ENCODE measurements at regions not wholly inside any gene's neighbourhood (a gene's known extent, or its start where the extent isn't known, plus 50 kb on each side); places are given as distances from the start of the nearest gene placed in this dataset.

DNA sequence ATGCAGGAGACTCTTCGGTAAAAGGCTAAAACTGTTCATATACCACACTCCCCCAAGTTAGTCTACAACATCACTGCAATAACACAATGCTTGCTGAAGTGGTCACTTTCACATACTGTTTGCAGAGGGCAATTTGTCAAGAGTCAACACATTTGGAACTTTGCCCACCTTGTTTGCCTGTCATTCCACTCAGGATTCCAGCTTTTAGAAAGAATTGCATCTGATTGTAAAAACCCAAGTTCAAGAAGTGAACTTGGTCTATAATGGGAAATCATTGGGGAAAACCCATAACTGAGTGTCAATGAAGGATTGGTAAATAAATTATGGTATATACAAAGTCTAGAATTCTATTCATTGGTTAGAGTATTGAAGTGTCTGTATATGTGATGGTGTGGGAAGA, 120.5 kb downstream of the GADD45G start:
- no peak for DNase-seq

DNA sequence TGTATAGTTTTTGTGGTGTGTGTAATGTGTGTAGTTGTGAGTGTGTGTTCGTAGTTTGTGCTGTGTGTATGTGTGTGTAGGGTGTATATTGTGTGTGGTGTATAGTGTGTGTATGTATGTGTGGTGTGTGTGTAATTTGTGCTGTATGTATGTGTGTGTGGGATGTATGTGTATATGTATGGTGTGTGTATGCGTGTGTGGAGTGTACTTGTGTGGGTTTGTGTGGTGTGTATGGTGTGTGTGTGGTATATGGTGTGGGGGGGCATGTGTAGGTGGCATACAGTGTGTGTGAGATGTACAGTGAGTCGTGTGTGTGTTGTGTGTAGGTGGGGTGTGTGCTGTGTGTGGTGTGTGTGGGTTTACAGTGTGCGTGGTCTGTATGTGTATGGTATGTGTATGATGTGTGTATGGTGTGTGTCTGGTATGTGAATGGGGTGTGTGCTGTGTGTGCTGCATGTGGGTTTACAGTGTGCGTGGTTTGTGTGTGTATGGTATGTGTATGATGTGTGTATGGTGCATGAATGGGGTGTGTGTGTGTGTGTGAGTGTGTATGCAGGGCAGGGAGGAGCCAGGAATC, 125.2 kb downstream of the GADD45G start:
- no peak for DNase-seq

DNA sequence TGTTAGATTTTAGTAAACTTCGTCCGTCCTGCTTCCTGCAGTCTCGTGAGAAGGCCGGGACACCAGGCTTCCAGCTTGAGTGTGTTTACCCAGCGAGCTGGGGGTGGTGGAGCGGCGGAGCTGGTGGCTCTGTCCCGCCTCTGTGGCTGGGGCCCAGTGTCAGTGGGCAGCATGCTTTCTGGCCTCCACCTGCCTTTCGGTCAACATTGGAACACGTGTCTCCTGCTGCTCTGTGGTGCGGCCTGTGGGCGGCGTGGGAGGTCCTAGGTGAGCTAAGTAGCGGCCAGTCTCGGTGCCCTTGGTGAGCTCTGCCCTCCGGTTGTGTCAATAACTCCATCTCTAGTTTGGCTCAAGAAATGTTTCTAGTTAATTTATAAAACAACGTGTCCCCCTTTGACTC, 125.9 kb downstream of the GADD45G start:
- no peak for DNase-seq

DNA sequence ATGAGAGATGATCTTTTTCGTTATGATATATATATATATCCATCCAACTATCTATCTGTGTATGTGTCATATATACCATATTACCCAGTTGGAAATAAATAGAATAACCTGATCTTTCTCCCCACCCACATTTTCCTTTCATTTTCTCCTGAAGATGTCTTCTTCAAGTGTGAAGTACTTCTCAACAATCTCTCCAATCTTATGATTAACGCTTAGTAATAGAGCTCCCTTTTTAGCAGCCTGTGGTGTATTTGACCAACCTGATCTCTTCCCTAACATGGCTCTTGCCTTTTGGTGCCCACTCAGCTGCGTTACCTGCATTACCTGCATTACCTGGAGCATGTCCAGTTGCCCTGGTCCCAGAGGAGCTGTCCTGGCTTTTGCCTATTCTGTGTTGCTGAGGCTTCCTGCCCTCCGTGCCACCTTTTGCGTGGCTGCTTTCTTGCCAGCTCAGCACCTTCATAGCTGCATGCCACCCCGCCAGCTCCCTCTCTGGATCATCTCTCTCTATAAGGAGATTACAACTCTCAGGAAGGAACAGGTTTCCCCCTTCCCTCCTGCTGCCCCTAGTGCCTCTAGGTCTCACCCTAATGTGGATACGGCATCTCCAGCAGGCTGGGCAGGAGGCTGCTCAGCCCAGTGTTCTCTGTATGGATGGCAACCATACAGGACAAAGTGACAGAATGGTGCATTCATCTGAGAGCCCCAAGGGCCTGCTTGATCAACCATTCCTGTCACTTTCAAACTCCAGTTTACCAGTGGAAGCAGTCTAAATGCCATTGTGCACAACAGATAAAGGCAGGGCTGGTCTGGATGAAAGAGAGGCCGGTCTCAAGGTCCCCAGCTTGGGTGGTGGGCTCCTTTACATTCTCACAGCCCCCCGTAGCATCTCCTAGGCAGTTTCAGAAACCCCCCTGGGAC, 126.7 kb downstream of the GADD45G start:
- no peak for DNase-seq

DNA sequence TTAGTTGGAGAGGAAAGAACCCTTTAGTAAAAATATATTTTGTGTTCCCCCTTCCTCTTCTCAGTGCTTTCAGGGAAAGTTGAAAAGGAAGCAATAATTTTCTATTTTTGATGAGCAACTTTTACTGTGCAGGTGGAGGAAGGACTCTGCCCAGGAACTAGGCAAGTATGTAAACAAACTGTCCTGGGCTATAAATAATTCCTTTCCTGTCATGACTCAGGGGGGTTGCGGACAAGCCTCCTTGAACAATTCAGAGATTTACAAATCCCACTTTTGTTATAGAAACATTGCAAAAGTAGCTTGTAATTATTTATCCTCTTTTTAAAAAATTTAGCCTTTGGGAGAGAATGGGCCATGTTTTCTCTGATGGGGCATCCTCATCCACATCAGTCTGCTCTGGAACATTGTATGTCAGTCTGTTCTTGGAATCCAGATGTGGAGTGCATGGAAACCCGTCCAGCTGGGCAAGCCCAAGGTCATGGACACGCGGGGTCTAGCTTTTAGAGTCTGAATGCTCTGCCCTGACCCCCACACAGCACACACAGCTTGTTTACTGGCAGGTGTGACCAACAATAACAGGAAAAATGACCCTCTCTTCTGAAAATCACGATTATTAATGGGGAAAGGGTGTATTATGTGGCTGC, 127.6 kb downstream of the GADD45G start:
- DNase-seq, result no peak

DNA sequence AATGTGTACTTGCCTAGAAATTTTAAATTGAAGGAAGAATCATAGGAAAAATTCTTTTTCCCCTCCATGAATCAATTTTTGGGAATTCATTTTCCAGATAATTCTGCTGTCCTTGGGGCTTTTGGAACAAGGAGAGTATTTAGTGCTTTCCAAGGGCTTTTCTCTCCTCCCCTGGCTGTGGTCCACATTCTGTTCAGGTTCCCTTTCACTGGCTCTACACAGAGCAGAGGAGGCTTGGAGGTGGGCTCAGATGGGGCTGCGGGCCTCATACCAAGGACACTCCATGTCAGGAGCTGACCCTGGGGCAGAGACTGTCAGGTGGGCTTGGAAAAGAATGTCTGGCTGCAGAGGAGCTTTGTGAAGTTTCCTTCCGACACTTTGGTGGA, 128.1 kb downstream of the GADD45G start:
- DNase-seq, result no peak

DNA sequence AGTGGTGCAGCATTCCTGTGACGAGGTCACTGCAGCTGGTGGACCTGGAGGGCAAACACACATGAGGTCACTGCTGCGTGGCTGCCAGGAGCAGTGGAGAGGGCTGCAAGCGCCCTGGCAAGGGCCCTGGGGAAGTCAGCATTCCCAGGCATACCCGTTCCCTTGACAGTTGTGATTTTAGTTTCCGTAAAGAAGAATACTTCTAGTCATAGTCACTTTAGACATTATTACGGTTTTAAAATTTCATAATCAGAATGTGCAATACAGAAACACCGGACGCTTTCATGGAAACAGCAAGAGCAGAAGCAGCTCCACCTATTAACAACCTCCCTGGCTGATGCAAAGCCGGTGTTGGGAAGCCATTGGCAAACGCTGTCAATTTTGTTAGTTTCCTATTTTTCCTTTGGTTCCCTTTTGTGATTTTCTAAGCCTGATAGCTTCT, 129.8 kb downstream of the GADD45G start:
- DNase-seq, result no peak

DNA sequence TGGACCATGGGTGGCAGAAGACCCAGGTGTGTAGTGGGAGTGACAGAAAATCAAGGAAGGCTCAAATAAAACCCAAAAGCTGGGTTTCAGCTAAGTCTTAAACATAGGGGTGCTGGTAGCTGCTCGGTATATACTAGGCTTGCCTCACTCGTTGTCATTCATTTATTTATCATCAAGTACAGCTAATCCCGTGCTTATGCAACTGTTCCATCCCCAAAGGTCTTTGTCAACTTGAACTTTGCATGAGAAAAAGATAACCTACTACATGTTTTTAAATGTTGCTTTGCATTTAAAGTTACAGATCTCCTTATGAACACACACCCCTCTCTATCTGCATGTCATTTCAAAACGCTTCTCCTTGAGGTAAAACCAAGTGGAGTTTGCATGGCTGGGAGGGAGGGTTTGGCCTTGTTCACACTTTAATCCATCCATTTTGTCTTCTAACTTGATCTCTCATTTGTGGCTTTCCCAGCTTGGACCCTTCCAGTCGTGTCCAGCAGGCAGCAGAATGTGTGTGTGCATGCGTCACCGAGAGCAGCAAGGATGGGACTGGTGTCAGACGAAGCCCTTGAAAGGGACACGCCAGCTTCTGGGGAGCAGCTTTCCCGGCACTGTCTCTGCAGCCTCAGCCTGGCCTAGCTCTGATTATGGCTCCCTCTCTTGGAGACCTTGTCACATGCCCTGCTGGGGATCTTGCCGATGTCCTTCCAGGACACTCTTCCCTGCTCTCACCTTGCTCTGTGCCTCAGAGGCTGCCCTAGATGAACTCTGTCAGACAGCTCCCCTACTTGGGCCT, 133.5 kb downstream of the GADD45G start:
- no peak for DNase-seq

DNA sequence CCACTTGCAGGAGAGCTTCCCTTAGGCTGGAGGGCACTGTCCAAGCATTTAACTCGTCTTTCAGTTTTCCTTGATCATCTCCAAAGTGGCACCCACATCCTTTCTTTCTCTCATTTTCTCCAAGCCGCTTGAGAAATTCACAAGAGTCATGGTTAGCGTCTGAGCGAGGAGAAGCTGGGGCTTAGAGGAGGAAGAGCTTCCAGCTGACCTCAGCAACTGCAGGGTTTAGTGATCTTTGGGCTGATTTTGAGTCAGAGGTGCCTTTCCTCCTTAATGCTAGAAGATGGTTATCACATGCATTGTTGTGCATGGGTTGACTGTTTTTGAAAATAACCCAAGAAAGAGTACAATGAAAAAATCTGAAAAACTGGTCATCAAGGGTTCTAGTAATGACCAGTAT, 134.7 kb downstream of the GADD45G start:
- DNase-seq, result peak in 1 of 2 experiments; percentile 49

DNA sequence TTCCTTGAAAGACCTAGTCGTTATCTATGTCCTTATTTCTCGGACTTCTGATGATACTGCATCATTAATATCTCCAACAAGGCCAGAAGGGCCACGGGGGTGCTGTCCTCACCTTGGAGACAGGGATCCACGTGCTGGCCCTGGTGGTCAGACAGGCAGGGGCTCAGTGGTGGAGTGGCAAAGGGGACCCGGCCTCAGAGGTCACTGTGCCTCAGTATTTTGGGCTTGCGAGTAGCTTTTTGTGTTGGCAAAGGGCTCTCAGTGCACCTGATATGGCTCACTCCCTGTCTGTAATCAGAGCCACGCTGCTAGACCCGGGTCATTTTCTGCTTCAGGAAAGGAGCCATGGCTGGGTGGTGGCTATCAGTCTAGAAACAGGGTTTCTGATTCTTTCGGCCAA, 135.1 kb downstream of the GADD45G start:
- DNase-seq, result no peak

DNA sequence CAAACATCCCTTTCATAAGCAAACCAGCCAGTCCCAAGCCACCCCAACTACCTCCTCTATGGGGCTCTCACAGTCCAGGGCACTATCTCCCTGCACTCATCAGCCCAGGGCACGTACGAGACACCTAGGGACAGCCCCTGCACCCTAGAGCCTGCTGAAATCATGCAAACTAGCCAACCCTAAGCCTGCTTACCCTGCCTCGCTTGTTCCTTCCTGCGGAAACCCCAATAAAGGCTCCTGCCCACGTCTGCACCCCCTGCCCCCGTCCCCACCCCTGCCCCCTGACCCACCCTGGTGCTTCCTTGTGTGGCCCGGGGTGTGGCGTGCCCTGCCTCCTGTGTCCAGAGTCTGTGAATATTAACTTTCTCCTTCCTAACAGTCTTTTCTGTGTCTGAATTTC, 135.9 kb downstream of the GADD45G start:
- DNase-seq, result peak; percentile 55 to 67

DNA sequence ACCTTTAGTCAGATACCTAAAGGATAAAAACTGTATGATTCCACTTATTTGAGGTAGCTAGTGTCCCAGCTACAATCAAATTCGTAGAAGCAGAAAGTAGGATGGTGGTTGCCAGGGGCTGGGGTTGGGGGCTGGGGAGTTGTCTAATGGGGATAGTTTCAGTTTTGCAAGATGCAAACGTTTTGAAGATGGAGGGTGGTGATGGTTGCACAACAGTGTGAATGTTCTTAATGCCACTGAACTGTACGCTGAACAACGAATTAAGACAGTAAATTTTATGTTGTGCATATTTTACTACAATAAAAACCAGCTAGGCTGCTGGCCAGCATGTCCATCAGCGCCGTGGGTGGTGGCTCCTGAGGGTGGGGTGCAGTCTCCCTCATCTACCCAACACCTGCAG, 137.8 kb downstream of the GADD45G start:
- DNase-seq, result no peak

DNA sequence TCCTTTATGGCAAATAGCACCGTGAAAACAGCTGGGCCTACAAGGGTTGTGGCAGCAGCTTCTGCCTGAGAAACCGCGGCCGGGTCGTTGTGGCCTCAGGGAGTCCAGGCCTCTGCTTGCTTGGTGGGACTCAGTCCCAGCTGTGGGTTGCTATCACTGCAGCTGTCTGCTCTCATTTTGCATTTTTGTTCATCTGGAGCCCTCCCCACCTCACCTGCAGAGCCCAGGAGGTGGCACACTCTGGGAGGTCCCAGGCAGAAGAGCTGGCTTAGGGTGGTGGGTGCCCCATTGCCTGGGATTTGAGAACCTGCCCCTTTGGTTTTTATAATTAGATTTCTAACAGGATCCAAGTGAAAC, 138.4 kb downstream of the GADD45G start:
- DNase-seq, result peak; percentile 29 to 31

DNA sequence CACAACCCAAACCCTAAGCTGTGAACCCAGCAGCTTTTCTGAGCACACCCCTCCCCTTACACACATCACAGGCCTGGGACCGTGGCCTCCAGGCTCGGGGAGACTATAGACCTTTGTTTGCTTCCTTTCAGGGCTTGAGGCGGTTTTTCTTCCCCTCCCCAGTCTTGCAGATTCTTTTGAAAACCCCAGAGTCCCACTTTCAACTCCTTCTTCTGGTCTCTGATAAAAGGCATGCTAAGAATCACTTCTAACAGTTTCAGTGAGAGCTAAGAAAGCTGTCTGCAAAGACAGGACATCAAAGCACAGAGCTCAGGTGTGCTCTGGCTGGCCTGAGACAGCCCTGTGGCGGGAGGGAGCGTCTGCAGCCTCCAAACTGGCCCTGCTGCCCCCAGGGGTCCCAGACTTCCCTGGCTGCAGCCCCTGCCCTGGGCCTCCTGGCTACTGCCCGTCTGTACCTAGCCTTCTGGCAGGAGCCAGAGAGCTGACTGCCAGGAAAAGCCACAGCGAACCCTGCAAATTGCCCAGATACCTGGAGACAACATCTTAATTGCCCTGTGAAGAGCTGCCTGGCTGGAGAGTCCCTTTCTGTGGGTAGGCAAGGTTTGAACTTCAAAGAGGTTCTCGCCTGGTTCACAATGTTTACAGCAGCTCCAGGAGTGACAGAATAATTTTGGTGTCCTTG, 138.9 kb downstream of the GADD45G start:
- peak; percentile 40 to 46 for DNase-seq

DNA sequence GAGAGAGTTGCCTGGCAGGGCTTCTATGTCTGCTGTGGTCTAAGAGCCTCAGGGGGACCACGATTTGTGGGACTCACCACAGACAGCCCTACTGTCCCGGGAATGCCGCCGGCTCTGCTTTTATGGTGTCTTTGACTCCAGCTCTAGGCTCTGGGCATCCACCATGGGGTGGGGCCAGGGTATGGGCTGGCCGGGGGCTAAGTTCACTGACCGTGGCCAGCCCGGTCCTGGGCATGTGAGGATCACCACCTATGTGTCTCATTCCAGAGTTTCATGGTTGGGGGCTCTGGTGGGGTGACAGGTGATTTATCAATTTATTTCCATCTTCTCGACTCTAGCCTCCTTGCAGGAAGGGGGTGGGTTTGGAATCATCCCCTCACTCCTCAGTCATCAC, 139.4 kb downstream of the GADD45G start:
- DNase-seq, result no peak

DNA sequence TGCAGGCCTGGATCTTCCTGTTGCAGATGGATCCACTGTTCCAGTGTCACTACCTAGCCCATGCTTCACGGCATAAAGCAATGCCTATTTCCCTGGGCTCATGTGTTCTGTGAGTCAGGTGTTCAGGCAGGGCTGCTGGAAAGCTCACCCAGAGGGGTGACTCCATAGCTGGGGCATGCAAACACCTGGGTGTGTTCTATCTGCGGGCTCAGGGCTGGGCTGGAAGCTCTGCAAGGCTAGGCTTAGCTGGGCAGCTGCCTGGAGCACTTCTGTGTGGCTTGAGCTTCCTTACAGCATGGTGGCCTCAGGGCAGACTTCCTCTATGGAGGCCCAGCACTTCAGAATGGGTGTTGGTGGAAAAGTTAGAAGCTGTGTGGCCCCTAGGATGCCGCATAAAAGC, 139.9 kb downstream of the GADD45G start:
- no peak for DNase-seq

DNA sequence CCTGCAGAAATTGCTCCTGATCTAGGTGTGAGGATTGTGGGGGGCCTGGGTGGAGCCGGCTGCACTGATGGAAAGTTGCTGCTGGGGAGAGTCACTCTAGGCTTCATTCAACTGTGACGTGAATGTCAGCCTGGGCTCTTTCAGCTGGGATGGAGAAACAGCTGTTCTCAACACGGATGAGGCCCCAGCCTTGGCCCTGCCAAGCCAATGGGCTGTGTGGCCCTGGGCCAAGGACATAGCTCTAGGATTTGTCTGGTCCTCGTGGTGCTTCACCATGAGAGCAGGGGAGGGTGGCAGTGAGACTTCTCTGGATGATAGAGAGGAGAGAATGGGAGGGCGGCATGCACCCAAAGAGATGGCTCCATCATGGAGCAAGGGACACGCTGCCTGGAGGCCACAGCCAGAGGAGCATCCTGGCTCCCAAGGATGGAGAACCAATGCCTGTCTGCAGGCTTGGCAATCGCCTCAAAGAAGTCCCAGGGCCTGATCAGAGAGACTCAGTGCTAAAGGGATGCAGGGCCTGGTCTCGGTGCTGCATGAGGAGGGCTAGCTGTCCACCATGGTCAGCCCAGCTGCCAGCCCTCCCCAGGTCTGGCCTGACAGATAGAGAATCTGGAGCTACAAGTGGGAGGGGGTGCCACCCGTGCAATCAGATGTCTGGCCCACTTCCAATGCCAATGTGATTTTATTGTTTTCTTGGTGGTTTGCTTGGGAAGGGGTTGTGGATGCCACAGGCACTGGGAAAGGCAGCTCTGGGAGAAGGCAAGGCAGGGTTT, 141.0 kb downstream of the GADD45G start:
- DNase-seq, result no peak

DNA sequence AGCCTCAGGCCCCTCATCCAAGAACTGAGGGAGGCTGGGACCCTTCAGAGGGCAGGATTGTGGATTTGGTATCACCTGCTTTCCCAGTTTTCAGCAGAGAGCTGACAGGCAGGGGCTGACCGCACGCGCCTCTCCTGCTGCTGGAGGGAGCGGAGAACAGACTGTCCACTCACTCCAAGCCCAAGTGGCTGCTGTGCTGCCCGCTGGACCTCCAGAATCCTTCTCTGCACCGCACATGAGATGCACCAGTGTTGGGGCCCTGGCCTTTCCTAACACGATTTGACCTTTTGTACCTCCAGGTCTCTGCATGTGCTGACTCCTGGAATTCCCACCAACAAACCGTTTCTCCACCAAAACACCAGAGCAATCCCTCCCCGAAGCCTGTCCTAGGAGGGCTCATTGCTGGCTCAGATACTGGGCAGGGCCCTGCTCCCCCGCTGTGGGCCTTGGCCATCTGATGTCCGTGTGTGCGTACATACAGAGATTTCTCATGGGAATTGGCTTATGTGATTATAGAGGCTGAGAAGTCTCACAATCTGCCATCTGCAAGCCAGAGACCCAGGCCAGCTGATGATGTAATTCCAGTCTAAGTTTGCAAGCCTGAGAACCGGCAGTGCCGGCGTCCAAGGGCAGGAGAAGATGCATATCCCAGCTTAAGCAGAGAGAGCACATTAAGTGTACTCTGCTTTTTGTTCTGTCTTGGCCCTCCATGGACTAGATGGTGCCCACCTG, 141.7 kb downstream of the GADD45G start:
- no peak for DNase-seq

DNA sequence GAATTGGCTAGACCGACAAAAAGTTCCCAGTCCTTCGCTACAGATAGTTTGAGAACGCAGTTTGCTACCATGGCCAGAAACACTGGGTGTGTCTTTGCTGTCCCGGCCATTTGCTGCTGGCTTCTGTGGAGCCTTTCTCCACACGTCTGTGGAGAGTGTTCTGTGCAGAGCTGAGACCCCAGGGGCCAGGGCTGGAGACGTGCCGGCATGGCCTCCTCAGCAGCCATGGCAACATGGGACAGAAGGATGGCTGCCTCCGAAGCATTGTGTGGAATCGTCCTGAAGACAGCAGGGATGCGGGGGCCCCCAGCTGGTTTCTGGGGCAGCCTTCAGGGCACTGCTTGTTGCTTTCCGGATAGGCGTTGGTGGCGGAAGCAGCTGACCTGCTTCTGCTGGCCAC, 142.8 kb downstream of the GADD45G start:
- no peak for DNase-seq

DNA sequence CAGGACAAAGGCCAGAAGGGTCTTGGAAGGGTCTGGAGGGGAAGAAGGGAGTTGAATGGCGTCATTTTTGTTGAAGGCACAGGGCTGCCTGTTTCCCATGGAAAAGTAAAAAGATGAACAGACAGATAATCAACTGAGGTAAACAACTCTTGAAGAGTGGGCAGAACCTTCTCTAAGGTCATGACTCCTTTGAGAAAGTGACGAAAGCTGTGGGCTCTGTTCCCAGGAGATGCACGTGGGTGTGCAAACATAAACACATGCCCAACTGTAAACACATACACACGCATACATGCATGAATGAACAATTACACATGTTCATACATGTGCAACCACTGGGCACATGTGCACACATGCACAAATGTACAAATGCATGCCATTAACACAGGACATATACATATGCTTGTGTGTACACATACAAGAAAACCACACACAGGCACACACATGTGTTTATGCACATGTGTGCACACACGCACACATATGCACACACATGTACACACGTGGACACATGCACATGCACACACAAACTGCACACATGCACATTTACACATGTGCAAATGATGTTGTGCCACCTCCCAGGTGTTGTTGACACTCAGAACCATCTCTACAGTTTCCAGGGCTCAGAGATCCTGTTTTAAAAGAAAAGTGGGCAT, 143.3 kb downstream of the GADD45G start:
- DNase-seq, result no peak

All from activated CD4-positive, alpha-beta T cell treated with anti-CD3 and anti-CD28 coated beads, Interleukin-2, amount 50 U/mL, for 48 hours (primary cell).